NOMO-1 treated with DMSO at 0.1 percent for 48 hours (cell line): ENCODE measurements at regions not wholly inside any gene's neighbourhood (a gene's known extent, or its start where the extent isn't known, plus 50 kb on each side); places are given as distances from the start of the nearest gene placed in this dataset.

Source experiments
- DNase-seq: peaks from one replicate; lab custom pipeline; 2025; ENCODE audit not compliant: unreplicated experiment; lab: John Stamatoyannopoulos, UW

GRCh38 chr13:68358294-68358705, 1128.2 kb upstream of the PCDH9 start:
- DNase-seq = no peak

GRCh38 chr13:68350554-68350953, 1120.4 kb upstream of the PCDH9 start:
- no peak for DNase-seq

DNA sequence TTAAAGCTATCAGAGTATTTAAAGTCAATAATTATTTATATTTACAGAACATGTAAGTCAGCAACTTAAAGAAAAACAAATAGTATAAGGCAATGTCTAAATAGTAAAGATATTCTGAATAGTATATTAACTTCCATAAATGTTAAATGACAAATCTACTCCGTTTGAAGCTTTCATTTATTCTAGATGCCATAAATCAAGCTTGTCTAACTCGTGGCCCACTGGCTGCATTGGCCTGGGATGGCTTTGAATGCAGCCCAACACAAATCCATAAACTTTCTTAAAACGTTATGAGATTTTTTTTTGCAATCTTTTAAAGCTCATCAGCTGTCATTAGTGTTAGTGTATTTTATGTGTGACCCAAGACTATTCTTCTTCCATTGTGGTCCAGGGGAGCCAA, 1117.1 kb upstream of the PCDH9 start:
- no peak for DNase-seq

DNA sequence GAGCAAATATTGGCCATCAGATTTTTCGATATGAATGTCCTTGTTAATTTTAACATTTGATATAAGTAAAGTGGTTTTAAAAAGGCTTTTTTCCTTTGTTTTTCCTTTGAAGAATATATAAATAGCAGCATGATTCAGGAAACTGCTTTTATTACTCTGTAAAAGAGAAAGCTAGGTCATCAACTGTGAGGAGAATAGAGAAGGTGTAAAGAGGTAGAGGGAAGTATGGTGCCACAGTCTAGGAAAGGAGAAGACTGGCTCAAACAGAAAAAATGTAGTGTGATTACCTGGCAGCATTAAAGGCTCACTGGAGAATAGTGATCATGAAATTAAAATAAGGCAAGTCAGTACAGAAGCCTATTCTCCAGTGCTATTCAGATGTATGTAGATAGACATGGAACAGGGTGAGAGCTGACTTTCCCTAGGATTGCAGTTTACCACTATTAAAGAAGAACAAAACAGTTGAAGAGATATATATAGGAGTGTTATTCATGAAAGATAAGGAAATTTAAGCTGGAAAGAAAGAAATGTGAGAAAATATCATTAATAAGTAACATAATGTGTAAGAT, 1115.9 kb upstream of the PCDH9 start:
- DNase-seq = no peak

- no peak for DNase-seq
Measured at GRCh38 chr13:68323124-68323523, 1093.0 kb upstream of the PCDH9 start.

DNA sequence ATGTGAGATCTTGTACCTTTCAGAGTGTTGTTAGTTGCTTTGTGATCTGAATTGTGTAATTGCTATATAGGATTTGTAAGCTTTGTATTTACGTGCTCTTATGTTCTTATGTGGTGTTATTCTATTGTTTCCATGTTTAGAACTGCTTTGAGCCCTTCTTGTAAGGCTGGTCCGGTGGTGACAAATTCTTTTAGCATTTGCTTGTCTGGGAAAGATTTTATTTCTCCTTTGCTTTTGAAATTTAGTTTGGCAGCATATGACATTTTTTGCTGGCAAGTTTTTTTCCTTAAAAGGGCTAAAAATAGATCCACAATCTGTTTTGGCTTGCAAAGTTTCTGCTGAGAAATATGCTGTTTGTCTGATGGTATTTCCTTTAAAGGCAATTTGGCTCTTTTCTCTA, 1089.2 kb upstream of the PCDH9 start:
- no peak for DNase-seq

- DNase-seq = no peak
Measured at GRCh38 chr13:68304286-68304893, 1074.3 kb upstream of the PCDH9 start.

GRCh38 chr13:68293631-68294030, 1063.5 kb upstream of the PCDH9 start:
- no peak for DNase-seq

DNA sequence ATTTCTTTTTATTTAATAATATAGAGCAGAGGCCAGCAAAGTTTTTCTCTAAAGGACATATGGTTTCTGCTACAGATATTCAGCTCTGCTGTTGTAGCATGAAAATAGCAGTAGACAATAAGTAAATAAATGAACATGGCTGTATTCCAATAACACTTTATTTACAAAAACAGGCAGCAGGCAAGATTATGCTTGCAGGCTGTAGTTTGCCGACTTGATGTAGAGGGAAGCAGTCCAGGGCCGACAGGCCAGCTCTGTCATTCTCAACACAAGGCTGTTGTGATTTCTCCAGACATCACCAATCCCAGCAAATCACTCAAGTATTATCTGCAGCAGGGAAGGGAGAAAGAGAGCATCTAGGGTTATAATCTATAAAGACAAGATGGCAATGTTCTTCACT, 1062.5 kb upstream of the PCDH9 start:
- DNase-seq = no peak

GRCh38 chr13:68291595-68291994, 1061.5 kb upstream of the PCDH9 start:
- no peak for DNase-seq

DNA sequence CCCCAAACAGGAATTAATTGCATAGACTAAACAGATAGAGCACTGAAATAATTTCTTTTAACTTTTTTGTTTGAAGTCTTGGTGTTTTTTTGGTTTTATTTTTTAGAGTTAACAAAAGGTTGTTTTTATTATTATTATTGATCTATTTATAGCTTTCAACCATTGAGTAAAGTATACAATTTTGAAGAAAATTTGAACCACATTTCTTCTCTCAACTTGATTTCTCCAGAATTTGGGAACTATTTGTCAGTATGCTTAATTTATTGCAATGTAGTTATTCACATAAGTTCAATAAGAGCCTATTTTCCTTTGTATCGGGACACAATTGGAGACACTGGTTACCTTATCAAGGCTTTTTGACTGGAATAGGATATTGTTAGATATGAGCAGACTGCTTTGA, 1045.6 kb upstream of the PCDH9 start:
- no peak for DNase-seq

- DNase-seq = no peak
Measured at GRCh38 chr13:68272652-68273051, 1042.5 kb upstream of the PCDH9 start.

DNA sequence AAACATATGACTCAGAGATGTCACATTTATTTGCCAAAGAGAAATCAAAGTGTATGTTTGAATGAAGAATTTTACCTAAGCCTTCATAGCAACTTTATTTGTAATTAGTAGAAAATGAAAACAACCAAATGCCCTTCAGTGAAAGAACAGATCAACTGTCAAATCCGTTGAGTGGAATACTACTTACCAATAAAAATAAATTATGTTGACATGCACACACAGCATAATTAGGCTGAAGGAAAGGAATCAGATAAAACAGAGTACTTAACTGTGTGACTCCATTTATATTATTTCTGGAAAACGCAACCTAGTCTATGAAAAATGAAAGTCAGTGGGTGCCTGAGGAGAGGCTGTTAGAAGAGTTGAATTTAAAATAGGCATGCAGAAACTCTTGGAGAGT, 1034.6 kb upstream of the PCDH9 start:
- no peak for DNase-seq

- DNase-seq = no peak
Measured at GRCh38 chr13:68261105-68261504, 1031.0 kb upstream of the PCDH9 start.

- no peak for DNase-seq
Measured at GRCh38 chr13:68257111-68257842, 1027.1 kb upstream of the PCDH9 start.

GRCh38 chr13:68254151-68254550, 1024.0 kb upstream of the PCDH9 start:
- no peak for DNase-seq

DNA sequence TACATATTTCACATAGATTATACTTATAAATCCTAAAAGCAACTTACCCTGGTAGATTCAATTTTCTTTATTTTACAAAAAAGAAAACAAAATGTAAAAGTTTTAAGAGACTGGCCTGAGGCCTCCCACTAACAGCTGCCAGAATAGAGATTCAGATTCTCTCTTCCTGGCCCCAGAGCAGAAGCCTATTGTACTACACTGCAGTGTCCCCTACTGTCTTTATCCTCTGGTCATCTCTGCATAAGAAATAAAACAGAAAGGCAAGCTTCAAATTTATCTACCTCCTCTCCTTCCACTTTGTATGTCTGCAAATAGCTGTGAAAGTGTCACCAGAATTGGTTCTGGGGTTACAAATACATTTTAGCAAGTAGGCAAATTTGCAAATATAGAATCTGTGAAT, 1004.1 kb upstream of the PCDH9 start:
- DNase-seq = no peak

DNA sequence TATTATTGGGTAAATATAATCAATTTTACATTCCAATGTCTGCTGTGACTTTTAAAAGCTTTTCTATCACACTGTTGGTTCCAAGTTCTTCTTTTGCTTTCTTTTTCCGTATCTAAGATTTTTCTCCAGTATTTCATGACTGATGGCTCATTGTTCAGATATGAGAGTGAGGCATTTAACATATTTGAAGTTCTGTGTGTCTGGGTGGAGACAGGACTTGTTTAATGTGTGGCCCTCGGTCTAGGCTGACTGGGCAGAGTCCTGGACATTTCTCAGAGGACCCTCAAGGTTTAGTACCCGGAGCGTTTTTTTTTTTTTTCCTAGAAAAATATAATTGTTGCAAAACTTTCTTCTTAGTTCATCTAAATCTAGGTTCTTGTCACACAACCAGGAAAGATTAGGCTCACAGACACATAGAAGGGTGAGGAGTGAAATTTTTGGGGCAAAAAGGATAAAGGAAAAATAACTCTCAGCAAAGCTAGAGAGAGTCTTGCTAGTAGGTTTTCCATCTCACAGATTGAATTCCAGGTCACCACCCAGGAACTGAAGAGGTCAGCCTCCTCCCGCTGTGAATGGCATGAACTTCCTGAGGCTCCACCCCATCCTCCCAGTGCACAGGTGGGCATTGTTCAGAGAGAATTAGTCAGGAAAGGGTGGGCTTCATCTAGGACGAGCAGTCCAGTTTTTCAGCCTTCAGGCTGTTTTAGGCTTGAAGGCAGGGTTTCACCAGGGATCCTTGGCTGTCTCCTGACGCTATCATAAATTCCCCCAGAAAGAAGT, 1002.4 kb upstream of the PCDH9 start:
- no peak for DNase-seq

DNA sequence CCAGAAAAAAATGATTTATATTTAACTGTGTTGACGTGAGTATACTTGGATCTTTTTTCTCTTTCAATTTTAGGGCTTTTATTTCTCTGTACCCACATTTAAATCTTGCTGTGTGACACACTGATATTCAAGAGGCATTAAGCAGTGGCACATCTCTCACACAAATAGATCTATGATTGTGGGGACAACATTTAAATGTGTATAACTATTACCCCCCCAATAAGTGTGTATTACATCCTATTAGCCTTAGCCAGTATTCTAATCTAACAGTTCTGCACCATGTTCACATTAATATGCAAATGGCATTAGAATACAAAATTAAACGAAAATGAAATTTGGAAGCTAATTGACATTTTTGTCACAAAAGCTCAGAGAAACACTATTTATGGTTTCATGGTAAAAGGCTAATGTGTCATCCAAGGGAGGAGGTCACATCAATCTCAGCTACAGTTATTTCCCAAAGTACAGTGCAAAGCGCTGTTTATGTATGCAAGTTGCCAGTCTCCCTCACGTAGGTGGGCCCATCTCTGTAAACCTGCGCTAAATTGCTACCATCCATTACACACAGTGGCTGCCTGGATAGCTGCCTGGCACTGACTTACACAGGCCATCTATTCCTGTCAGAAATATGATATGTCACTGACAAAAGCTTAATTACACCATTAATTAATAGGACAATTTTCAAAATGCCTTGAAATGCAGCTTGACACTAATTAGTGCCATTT, 984.7 kb upstream of the PCDH9 start:
- no peak for DNase-seq

- no peak for DNase-seq
Measured at GRCh38 chr13:68199271-68199670, 969.1 kb upstream of the PCDH9 start.

GRCh38 chr13:68190818-68191217, 960.7 kb upstream of the PCDH9 start:
- no peak for DNase-seq
